ENCODE measurements at regions not wholly inside any gene's neighbourhood (a gene's known extent, or its start where the extent isn't known, plus 50 kb on each side); places are given as distances from the start of the nearest gene placed in this dataset.
"Not testable (repeated sequence)": the region's sequence is repeated elsewhere in the genome, so short reads cannot be mapped to it uniquely, and the experiment has no call there.

DNA sequence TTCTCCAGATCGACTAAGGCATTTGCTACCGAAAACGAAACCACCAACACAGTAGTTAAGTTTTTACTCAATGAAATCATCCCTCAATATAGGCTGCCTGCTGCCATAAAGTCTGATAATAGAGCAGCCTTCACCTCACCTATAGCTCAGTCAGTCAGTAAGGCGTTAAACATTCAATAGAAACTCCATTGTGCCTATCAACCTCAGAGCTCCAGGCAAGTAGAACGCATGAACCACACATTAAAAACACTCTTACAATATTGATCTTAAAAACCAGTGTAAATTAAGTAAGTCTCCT, 160.6 kb downstream of the DEFB131A start:
- DNase-seq, result not testable (repeated sequence)

DNA sequence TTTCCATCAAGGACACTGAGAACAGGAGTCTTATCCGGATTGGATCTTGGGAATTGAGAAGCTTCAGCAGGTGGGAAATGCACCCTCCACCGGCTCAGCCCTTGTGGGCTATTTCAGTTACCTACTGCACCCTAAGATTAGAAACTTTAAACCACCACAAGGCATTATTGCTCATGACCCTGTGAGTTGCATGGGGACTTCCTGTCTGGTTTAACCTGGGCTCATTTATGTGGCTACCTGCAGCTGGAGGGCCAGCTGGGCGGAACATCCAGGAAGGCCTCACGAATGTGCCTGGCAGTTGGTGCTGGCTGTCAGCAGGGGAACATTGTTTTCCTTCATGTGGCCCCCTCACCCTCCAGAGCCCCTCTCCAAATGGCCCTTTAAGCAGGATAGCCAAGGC, 164.1 kb downstream of the DEFB131A start:
- no peak for DNase-seq

DNA sequence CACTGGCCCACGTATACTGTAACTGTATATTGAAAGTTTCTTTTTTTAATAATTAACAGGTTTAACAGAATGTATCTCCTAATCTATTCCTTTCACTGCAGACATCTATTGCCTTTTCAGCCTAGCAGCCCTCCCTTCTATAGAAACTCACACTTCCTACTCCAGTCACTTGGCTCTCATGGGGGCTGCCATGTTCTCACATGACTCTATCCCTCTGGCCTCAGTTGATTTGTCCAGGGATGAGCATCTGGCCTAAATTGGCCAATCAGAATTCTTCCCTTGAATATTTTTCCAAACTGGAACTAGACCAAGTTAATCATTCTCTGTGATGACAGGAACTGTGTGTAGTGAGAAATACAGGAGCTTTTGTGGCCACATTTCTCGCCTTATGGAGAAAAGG, 166.1 kb downstream of the DEFB131A start:
- DNase-seq, result not testable (repeated sequence)

DNA sequence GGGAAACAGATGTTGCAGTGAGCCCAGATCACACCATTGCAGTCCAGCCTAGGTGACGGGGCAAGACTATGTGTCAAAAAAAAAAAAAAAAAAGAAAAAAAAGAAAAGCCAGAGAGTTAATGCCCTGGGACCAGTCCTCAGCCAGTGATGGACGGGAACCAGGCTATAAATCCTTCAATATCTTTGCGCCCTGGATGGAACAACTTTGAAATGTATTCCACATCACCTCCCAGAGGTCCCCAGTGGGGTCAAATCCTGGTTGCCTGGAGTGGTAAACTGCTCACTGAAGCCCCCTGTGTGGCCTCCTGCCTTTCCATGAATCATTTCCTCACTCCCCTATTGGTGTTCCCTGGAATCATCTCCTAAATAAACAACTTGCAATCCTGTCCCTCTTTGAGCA, 166.9 kb downstream of the DEFB131A start:
- no peak for DNase-seq

DNA sequence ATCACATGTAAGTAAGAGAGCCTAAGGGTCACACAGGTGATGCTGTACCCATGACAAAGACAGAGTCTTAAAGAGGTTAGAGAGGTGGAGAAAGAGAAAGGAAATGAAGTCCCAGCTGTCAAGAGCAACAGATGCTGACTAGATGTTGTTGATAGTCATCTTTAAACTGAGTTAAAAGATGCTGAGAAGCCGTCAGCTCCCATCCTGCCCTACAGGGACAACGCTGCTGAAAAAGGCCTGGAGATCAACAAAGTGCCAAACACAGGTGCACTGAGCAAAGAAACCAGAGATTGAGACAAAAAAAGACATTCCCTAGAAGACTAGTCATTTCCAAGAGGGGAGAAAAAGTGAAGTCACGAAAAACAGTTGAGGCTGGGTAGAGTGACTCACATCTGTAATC, 145.0 kb upstream of the DRD5 start:
- DNase-seq, result not testable (repeated sequence)

DNA sequence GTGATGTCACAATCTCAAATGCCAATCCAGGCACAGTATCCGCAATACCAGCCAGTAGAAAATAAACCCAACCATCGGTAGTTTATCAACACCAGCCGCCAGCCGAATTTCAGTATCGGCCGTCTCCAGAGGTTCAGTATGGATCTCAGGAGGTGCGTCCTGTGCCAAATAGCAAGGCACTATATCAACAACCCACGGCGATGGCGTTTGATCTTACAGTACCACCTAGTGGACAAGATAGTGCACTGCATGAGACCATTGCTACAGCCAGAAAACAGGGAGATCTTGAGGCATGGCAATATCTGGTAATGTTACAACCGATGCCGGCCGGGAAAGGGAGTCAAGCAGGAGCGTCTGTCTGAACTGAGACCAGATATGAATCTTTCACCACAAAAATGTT, 121.8 kb upstream of the DRD5 start:
- DNase-seq, result peak; percentile 30

DNA sequence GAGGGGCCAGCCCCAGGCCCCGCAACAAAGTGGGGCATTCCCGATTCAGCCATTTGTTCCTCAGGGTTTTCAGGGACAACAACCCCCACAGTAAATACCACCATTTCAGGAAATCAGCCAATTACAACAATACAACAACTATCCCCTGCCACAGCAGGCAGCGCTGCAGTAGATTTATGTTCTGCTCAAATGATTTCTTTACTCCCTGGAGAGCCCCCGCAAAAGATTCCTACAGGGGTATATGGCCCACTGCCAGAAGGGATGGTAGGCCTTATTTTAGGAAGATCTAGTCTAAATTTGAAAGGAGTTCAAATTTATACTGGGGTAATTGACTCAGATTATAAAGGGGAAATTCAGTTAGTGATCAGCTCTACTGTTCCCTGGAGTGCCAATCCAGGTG, 120.5 kb upstream of the DRD5 start:
- DNase-seq, result not testable (repeated sequence)

DNA sequence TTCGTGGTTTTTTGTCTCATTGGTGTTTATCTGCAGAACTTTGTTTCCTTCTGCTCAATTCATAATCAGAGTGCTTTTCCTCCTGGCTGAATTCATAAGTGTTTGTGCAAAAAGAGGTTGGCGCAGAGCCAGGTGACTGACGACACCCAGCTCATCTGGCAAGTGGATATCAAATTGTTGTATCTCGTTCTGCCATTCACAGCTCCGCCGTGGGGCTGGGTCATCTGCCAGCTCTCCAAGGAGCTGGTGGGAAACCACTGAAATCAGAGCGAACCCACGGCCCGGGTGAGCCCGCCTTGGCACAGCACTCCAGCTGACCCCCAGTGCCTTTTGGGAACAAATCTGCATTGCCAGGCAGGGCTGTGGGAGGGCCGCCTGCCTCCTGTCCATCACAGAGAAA, 110.7 kb upstream of the DRD5 start:
- not testable (repeated sequence) for DNase-seq

DNA sequence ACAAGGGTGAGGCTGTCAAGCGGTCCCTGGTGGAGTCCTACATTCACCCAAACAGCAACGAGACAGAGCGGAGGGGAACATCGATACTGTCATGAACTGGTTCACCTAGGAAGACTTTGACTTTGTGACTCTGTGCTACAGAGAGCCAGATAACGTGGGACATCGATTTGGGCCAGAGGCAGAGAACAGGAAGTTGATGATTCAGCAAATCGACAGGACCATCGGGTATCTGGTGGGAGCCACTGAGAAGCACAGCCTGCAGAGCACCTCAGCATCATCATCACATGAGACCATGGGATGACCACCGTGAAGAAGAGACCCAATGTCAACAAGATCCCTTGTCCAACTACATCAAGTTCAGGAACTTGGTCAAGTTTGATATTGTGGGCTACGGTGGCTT, 104.1 kb upstream of the DRD5 start:
- DNase-seq, result not testable (repeated sequence)

DNA sequence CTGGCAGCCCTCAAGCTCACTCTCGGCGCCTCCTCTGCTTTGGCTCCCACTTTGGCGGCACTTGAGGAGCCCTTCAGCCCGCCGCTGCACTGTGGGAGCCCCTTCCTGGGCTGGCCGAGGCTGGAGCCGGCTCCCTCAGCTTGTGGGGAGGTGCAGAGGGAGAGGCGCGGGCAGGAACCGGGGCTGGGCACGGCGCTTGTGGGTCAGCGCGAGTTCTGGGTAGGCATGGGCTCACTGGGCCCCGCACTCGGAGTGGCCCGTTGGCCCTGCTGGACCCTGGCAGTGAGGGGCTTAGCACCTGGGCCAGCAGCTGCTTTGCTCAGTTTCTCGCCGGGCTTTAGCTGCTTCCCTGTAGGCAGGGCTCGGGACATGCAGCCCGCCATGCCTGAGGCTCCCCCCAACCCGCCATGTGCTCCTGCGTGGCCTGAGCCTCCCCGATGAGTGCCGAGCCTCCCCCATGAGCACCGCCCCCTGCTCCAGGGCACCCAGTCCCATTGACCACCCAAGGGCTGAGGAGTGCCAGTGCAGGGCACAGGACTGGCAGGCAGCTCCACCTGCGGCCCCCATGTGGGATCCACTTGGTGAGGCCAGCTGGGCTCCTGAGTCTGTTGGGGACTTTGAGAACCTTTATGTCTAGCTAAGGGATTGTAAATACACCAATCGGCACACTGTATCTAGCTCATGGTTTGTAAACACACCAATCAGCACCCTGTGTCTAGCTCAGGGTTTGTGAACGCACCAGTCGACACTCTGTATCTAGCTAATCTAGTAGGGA, 101.5 kb upstream of the DRD5 start:
- no peak for DNase-seq

DNA sequence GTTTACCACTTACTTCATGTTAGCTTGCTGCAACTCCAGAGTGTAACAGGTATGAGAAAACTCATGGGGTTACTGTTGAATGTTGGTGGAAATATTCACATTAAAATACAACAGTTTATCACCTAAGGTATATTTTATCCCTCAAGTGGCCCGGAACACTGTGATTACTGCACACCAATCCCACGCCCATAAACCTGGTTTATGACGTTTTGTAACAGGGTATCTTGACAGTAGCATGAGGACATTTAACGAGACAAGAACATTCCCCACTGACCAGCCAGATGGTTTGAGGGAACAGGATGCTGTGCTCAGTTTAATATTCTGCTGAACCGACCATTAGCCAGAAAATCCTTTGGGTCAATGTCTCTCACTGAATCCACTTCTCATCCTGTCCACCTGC, 98.3 kb upstream of the DRD5 start:
- not testable (repeated sequence) for DNase-seq

DNA sequence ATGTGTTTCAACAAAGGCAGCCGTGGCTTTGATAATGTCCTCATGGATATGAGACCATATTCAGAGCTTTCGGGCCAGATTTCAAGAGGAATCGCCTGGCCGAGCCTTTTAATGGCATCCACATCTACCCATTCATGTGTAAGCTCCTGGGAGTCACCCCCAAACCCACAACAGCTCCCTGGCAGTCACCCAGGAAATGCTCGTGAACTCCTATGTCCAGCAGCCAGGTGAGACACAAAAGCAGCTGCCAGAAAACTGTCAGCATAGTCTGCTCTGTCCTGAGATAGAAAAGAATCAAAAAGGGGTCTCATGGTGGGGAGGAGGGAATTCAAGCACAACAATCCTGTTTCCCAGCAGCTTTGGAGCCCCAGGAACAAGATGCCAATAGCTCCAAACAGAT, 96.4 kb upstream of the DRD5 start:
- not testable (repeated sequence) for DNase-seq

DNA sequence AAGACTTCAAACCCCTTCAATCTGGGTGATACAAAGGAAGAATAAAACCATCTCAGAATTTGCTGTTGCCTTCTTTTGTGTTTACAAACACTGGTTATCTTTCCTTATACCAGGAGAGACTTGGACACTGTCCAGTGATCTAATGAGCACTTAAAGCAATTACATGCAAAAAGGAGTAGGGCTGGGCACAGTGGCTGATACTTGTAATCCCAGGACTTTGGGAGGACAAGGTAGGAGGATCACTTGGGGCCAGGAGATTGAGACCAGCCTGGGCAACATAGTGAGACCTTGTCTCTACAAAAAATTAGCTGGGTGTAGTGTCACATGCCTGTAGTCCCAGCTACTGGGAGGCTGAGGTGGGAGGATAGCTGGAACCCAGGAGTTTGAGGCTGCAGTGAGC, 95.7 kb upstream of the DRD5 start:
- DNase-seq, result no peak

DNA sequence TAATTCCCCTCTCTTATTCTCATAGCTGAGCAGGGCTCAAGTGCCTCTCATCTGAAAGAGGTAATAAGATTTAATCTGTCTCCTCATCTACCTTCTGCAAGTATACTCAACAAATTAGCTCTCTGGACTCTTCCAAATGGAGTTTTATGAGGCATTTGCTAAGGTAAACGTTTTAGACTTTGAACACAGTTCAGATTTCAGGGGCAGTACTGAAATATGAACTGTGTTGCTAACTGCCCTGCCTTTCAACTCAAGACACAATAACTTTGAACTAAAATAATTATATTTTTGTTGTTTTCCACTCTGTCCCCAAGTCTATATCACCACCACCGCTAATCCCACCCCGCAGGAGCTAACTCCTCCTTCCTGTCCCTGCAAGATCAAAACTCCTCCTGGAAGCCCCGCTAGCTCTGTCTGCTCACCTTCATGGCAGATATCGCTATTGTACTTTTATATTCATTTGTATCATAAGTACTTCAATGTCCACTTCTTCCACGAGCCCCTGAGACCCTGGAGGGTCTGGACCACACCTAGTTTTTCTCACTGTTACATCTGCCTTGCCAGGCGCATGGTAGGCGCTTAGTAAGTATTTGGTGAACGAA, 90.7 kb upstream of the DRD5 start:
- DNase-seq, result not testable (repeated sequence)

DNA sequence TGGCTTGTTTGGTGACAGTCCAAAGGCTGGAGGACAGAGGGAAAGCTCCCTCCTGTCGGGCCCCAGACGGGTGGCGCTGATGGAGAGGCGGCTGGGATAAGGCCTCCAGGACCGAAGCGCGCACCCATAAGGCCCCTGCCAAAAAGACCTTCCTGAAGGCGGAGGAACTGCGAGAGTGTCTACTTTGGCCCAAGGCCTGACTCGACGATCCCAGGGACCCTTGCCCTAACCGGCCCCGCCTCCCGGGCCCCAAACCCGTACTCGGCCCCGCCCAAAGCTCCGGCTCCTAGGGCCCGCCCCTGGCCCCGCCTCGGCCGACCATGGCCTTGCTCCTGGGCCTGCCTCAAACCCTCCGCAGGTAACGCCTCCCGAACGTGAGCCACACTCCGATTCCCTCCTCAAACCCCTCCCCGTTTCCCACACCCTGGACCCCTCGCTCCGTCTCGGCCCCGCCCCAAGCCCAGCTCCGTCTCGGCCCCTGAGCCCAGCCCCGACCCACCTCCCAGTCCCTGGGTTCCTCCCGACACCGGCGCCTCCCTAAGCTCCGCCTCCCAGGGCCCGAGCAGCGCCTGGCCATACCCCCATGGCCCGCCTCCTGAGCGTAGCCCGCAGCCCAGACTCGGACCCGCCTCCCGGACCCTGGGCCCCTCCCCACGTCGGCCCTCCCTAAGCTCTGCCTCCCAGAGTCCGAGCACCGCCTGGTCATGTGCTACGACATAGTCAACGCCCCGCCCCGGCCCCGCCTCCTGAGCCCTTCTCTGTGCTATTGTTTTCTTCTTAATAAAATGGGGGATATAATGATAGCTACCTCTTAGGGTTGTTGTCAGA, 90.0 kb upstream of the DRD5 start:
- DNase-seq, result peak; percentile 93

DNA sequence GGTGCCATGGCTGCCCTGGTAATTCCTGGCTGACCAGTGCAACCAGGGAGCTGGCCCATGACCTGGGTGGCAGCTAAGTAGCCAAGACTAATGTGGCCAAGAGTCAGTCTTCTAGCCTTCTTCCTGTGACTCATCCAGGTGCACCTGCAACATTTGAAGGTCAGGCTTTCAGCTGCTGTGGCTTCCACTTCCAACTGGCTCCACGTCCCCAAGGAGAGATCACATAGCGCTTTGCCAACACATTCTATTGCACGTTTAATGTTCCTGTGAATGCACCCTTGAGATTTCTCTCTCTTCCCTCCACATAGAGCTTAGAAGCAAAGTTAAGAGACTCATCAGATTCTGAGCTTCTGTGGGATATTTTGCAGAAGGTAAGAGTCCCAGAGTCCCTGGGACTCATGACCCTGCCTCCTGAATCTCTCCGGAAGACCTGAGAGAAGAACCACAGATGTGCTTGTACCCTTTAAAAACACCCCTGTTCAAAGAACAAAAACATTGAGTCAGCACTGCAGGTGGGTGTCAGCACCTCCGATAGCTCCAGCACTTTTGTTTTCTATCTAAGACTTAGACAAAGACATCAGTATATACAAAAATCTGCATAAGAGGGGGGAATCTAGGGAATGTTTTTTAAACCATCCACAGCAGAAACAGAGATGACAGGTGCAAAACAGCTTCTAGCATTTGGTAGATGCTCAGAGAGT, 88.5 kb upstream of the DRD5 start:
- DNase-seq, result not testable (repeated sequence)

DNA sequence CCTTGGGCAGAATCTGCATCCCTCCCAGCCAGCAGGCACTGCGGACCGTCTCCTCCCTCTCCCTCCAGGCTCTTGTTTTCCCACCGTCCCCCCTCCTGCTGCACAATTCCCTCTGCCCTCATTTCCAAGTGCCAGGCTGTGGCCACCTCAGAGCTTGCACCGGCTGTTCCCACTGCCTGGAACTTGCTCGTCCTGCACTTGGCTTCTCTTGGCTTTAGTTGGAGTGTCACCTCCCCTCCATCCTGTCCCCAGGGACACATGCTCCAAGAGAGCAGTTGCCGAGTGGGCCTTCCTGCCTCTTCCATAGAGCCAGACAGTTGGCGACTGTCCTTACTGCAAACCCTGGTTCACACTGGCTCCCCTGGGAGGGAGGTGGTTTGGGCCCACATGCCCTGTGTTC, 87.0 kb upstream of the DRD5 start:
- DNase-seq, result not testable (repeated sequence)

DNA sequence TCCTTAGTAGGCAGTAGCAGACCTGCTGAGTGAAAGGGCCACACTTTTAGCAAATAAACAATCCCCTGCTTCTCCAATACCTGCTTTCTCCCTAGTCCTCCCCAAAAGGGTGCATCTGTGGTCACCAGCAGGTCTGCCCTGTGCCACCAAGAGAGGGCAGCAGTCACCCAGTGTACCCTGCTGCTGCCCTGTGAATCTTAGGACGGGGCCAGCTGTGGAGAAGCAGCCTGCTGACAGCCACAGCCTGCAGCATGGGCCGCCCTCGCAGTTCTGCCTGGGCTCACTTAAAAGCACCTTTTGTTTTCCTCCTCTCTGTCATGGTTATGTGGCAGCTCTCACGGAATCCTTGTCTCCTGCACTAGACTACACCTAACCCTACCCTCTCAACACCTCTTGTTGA, 85.4 kb upstream of the DRD5 start:
- DNase-seq, result not testable (repeated sequence)

DNA sequence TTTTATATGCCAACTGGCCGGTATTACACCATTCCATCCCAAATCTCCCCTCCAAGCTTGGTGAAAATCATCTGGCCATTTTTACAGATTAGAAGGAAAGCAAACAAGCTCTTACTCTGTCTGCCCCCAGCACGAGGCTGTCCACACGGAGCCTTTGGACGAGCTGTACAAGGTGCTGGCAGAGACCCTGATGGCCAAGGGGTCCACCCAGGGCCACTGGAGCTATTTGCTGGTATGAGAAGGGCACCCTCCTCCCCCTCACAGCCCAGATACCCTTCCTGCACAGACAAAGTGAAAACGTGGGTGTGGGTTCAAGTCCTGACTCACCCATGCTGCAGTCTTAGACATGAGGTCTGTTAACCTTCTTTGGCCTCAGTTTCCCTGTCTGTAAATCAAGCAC, 84.9 kb upstream of the DRD5 start:
- not testable (repeated sequence) for DNase-seq

DNA sequence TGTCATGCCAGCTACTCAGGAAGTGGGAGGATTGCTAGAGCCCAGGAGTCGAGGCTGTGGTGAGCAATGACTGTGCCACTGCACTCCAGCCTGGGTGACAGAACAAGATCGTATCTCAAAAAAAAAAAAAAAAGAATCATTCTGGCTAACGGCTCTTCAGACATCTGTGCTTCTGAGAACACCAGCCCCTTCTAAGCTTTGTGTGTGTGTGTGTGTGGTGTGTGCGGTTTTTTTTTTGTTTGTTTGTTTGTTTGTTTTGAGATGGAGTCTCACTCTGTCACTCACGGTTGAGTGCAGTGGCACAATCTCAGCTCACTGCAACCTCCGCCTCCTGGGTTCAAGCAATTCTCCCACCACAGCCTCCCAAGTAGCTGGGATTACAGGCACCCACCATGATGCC, 79.4 kb upstream of the DRD5 start:
- DNase-seq, result not testable (repeated sequence)

DNA sequence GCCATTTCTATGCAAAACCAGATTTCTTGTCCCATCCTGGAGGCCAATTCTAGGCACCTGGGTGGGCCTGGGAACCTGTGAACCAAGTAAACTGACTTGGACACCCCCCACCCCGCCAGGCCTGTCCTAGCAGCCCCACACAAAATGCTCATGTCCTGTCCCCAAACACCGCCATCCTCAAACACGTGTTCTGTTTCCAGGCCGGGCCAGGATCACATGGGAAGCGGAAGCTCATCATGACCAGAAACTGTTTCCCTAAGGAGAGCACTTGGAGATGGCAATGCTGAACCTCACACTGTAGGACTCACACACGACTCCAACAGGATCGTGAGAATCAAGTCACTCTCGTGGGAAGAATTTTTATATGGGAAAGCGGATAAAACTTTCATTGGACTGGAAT, 78.7 kb upstream of the DRD5 start:
- not testable (repeated sequence) for DNase-seq

DNA sequence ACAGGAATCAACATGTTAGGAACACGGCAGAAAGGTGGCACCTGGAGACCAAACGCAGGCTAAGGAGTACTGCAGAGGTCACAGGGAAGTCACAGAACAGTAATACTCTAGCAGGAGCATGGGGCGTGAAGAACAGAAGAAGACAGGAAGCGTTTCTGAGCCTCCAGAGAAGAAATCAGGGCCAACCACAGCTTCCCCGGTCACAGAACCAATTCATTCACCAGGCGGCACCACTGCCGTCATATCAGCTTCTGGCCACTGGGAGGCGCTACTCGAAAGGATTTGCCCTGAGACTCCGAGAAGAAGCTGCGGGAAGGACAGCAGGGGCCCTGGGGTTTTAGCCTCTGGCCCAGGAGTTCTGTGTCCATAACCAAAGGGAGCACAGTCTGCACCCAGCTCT, 78.0 kb upstream of the DRD5 start:
- DNase-seq, result peak; percentile 61

DNA sequence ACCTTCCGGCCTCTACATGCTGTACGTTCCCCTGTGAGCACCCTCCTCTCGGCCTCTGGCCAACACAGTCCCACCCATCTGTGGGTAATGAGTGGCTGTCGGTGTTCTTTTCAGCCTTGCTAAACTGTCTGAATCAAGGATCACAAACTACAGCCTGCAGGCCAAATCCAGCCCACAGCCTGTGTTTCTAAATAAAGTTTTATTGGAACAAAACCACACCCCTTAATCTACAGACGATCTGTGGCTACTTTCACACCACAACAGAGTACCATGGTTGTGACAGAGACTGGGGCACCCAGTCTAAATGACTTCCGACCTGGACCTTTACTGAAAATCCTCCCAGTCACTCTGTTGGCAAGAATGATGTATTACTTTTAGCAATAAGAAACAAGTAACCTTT, 77.3 kb upstream of the DRD5 start:
- not testable (repeated sequence) for DNase-seq

Data from activated CD4-positive, CD25-positive, alpha-beta regulatory T cell treated with anti-CD3 and anti-CD28 coated beads, Interleukin-2, amount 50 U/mL, for 72 hours (primary cell).